ENCODE measurements at regions not wholly inside any gene's neighbourhood (a gene's known extent, or its start where the extent isn't known, plus 50 kb on each side); places are given as distances from the start of the nearest gene placed in this dataset.

DNA sequence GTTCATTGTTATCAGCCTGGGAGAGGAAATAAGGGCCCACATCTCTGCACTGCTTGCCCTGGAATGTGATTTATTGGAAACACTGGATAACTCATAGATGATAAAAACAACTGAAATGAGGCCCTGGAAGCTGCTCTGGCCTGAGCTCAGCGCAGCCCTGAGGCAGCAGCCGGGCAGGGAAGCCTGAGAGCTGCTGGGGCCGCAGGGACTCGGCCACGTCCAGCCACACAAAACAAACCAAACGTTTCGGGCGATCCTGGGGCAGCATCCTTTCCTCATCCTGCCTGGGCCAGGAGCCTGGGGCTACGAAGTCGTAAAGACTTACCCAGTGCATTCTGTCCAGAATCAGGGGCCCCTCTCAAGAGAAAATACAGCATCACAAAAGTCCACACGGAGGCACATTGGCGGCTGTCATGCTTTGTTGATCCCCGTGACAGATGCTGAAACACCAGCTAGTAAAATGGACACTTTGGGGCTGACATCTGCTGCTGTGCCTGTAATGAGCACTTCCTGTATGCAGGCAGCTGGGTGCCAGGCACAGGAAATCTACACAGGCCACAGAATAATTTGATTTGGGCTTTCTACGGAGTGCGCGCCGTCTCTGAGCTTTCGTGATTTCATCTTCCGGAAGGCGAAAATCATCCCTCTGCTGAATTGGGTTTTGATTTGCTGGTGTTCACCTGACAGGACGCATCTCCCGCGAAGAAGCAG is 250.6 kb downstream of the EIPR1 start:
- TF ChIP-seq, protein P1, sequence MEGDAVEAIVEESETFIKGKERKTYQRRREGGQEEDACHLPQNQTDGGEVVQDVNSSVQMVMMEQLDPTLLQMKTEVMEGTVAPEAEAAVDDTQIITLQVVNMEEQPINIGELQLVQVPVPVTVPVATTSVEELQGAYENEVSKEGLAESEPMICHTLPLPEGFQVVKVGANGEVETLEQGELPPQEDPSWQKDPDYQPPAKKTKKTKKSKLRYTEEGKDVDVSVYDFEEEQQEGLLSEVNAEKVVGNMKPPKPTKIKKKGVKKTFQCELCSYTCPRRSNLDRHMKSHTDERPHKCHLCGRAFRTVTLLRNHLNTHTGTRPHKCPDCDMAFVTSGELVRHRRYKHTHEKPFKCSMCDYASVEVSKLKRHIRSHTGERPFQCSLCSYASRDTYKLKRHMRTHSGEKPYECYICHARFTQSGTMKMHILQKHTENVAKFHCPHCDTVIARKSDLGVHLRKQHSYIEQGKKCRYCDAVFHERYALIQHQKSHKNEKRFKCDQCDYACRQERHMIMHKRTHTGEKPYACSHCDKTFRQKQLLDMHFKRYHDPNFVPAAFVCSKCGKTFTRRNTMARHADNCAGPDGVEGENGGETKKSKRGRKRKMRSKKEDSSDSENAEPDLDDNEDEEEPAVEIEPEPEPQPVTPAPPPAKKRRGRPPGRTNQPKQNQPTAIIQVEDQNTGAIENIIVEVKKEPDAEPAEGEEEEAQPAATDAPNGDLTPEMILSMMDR (IDR thresholded peaks at IDR 0.05; ENCODE audit: poor library complexity) = no peak
- no peak for TF ChIP-seq EZH2phosphoT487 (IDR thresholded peaks at IDR 0.05; ENCODE audit: low read depth, severe bottlenecking, unreplicated experiment)
